Keratinocyte (primary cell): ENCODE measurements at regions not wholly inside any gene's neighbourhood (a gene's known extent, or its start where the extent isn't known, plus 50 kb on each side); places are given as distances from the start of the nearest gene placed in this dataset.

Experiments used
- DNase-seq: peaks from one replicate; pipeline ENCODE4 v3.0.0-alpha.2; 2011; ENCODE audit warnings: low read depth, missing footprints, low spot score
- FAIRE-seq: peaks from 2 replicates; lab custom pipeline; 2011; peaks lifted over from hg19 to GRCh38; lab: Jason Lieb, UNC
- H2AFZ ChIP-seq: 2 replicates; pipeline ENCODE4 v1.6.0; 2012; ENCODE audit warnings: low read length, control low read depth, inconsistent platforms; ENCODE audit not compliant: control insufficient read depth
- H3K27ac ChIP-seq: 2 replicates; pipeline ENCODE4 v1.5.1; 2011; ENCODE audit warnings: low read length; ENCODE audit not compliant: control insufficient read depth, insufficient read depth
- H3K27me3 ChIP-seq: 3 replicates; pipeline ENCODE4 v1.6.0; 2011; ENCODE audit warnings: low read length; ENCODE audit not compliant: control insufficient read depth, insufficient read depth; ENCODE audit errors: extremely low read depth
- H3K36me3 ChIP-seq, 2 experiments: 2 replicates in 1 of 2; 3 replicates in 1 of 2; pipeline ENCODE4 v1.5.1; 2011; ENCODE audit warnings: low read length in 2 of 2, mild to moderate bottlenecking in 1 of 2; ENCODE audit not compliant: control insufficient read depth in 2 of 2, insufficient read depth in 2 of 2; ENCODE audit errors: extremely low read depth in 1 of 2
- H3K4me1 ChIP-seq: 3 replicates; pipeline ENCODE4 v1.5.1; 2011; ENCODE audit warnings: low read length; ENCODE audit not compliant: control insufficient read depth, insufficient read depth; ENCODE audit errors: extremely low read depth
- H3K4me2 ChIP-seq: 3 replicates; pipeline ENCODE4 v1.6.0; 2011; ENCODE audit warnings: low read depth, low read length; ENCODE audit not compliant: control insufficient read depth, insufficient read depth; ENCODE audit errors: extremely low read depth
- H3K4me3 ChIP-seq, 3 experiments: fragments of 200-600 bp in 1 of 3; sonication (generic) in 1 of 3; 2 replicates in 2 of 3; 3 replicates in 1 of 3; pipeline ENCODE4 v1.5.1; 2011 to 2016; ENCODE audit warnings: low read length in 3 of 3, mild to moderate bottlenecking in 3 of 3, control low read depth in 2 of 3, inconsistent platforms in 1 of 3, low read depth in 1 of 3, mixed read lengths in 1 of 3, mixed run types in 1 of 3, moderate library complexity in 1 of 3; ENCODE audit not compliant: control insufficient read depth in 2 of 3, insufficient read depth in 2 of 3; ENCODE audit errors: extremely low read depth in 1 of 3
- H3K79me2 ChIP-seq: 2 replicates; pipeline ENCODE4 v1.6.0; 2012; ENCODE audit warnings: low read length; ENCODE audit not compliant: control insufficient read depth, insufficient read depth
- H3K9ac ChIP-seq: 3 replicates; pipeline ENCODE4 v1.6.0; 2011; ENCODE audit warnings: low read length; ENCODE audit not compliant: control insufficient read depth, insufficient read depth; ENCODE audit errors: extremely low read depth
- H3K9me1 ChIP-seq: 3 replicates; pipeline ENCODE4 v1.6.0; 2011; ENCODE audit warnings: low read length; ENCODE audit not compliant: control insufficient read depth, insufficient read depth; ENCODE audit errors: extremely low read depth
- H3K9me3 ChIP-seq: 2 replicates; pipeline ENCODE4 v1.5.1; 2012; ENCODE audit warnings: low read depth, low read length; ENCODE audit not compliant: control insufficient read depth
- H4K20me1 ChIP-seq: 3 replicates; pipeline ENCODE4 v1.6.0; 2011; ENCODE audit warnings: low read length; ENCODE audit not compliant: control insufficient read depth, insufficient read depth; ENCODE audit errors: extremely low read depth
- EZH2 ChIP-seq: IDR thresholded peaks from one replicate; pipeline ENCODE4 v1.6.1; 2012; ENCODE audit warnings: inconsistent platforms, mild to moderate bottlenecking, low read length, moderate library complexity
- dilution Hi-C: fragments of 300-500 bp; cut with MboI; formaldehyde crosslinking; loops from one replicate; pipeline ENCODE4 v1.7.0; 2020; ENCODE audit warnings: low sequenced_read_pairs; ENCODE audit not compliant: extremely low pct_ligation_motif_present
- TF ChIP-seq, protein P1 (sequence below), 3 experiments: IDR thresholded peaks in 1 of 3; conservative IDR thresholded peaks in 1 of 3; optimal IDR thresholded peaks in 1 of 3; 2 replicates in 2 of 3; 3 replicates in 1 of 3; pipeline versions ENCODE3 to v1.5.1; 2011; ENCODE audit warnings: low read length in 3 of 3, mild to moderate bottlenecking in 3 of 3, moderate library complexity in 2 of 3, control low read depth in 1 of 3, inconsistent platforms in 1 of 3; ENCODE audit not compliant: insufficient read depth in 2 of 3; ENCODE audit errors: extremely low read depth in 1 of 3

DNA sequence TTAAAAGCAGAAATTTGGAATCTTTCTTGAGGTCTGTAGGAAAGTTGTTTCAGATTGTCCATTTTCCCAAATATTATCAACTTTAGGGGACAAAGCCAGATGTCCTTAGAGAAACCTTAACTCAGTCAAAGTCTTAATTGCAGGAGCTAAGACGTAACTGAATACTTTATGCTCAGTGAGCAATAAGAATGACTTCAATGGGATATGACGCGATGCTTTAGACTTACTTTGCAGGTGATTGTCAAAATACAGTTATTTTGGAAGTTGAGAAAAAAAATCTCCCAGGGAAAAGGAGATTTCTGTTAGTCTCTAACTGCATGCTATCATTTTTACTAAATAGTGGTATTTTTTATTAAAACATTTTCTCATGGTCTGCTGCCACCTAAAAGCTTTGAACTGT is 750.9 kb upstream of the STXBP6 start:
- no peaks in the 10 kb centered on the region for H3K79me2 ChIP-seq
- no peaks in the 10 kb centered on the region for H3K9me1 ChIP-seq
- H3K27ac ChIP-seq = no peak overlapping the region
- H3K9me3 ChIP-seq = no peaks in the 10 kb centered on the region
- H4K20me1 ChIP-seq = no peaks in the 10 kb centered on the region
- TF ChIP-seq, protein P1, sequence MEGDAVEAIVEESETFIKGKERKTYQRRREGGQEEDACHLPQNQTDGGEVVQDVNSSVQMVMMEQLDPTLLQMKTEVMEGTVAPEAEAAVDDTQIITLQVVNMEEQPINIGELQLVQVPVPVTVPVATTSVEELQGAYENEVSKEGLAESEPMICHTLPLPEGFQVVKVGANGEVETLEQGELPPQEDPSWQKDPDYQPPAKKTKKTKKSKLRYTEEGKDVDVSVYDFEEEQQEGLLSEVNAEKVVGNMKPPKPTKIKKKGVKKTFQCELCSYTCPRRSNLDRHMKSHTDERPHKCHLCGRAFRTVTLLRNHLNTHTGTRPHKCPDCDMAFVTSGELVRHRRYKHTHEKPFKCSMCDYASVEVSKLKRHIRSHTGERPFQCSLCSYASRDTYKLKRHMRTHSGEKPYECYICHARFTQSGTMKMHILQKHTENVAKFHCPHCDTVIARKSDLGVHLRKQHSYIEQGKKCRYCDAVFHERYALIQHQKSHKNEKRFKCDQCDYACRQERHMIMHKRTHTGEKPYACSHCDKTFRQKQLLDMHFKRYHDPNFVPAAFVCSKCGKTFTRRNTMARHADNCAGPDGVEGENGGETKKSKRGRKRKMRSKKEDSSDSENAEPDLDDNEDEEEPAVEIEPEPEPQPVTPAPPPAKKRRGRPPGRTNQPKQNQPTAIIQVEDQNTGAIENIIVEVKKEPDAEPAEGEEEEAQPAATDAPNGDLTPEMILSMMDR (optimal IDR thresholded peaks at IDR 0.05 in 1 of 3, IDR thresholded peaks at IDR 0.05 in 1 of 3, conservative IDR thresholded peaks at IDR 0.05 in 1 of 3; ENCODE audit: extremely low read depth in 1 of 3, insufficient read depth in 2 of 3, low read length in 3 of 3) = no peak
- TF ChIP-seq EZH2 = no peak
- no peak overlapping the region for H3K4me2 ChIP-seq
- FAIRE-seq (no peak), DNase-seq (no peak)
- H3K9ac ChIP-seq = no peak overlapping the region
- no peaks in the 10 kb centered on the region for H3K27me3 ChIP-seq
- H2AFZ ChIP-seq = no peak overlapping the region
- H3K4me3 ChIP-seq = no peak overlapping the region
- no peaks in the 10 kb centered on the region for H3K36me3 ChIP-seq
- no peaks in the 10 kb centered on the region for H3K4me1 ChIP-seq
- dilution Hi-C loops = no loop called here

DNA sequence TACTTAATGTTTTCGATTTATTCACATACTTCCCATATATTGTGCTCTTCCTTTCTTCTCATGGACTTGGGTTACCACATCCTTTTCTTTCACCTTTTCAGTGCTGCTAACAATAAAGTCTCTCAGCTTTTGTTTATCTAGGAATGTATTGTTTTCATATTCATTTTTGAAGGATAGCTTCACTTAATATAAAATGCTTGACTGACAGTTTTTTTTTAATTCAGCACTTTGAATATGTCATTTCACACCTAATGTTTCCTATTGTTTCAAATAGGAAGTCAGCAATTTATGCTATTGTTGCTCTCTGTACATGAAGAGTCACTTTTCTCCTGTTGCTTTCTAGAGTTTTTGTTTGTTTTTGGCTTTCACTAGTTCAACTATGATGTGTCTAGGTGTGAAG is 738.3 kb upstream of the STXBP6 start:
- Histone ChIP-seq H4K20me1 (no peaks in the 10 kb centered on the region), H3K36me3 (no peaks in the 10 kb centered on the region), H3K27me3 (no peaks in the 10 kb centered on the region), H3K9me3 (no peaks in the 10 kb centered on the region), H3K4me3 (no peak overlapping the region), H3K79me2 (no peaks in the 10 kb centered on the region), H3K27ac (no peak overlapping the region), H3K9me1 (no peaks in the 10 kb centered on the region), H3K4me1 (no peaks in the 10 kb centered on the region), H3K9ac (no peak overlapping the region), H2AFZ (no peak overlapping the region), H3K4me2 (no peak overlapping the region)
- DNase-seq = no peak
- no peak for TF ChIP-seq EZH2
- TF ChIP-seq, protein P1 (optimal IDR thresholded peaks at IDR 0.05 in 1 of 3, IDR thresholded peaks at IDR 0.05 in 1 of 3, conservative IDR thresholded peaks at IDR 0.05 in 1 of 3; ENCODE audit: extremely low read depth in 1 of 3, insufficient read depth in 2 of 3, low read length in 3 of 3) = no peak
- dilution Hi-C loops = no loop called here
- no peak for FAIRE-seq
